Prostate gland (tissue), 2 donors: ENCODE measurements at regions not wholly inside any gene's neighbourhood (a gene's known extent, or its start where the extent isn't known, plus 50 kb on each side); places are given as distances from the start of the nearest gene placed in this dataset.

Source experiments
- DNase-seq: peaks from one replicate; pipeline ENCODE4 v3.0.0-alpha.2; 2019; ENCODE audit warnings: low spot score
- H3K27ac ChIP-seq, 2 donors: fragments of 200-600 bp; sonication (generic); 2 replicates each; pipeline ENCODE4 v1.5.1; 2017 to 2019
- H3K27me3 ChIP-seq: fragments of 200-600 bp; sonication (generic); replicated peaks from 2 replicates; pipeline ENCODE4 v1.5.1; 2019; ENCODE audit not compliant: insufficient read depth
- H3K36me3 ChIP-seq, 2 donors: fragments of 200-600 bp; sonication (generic); 1 replicate in 1 of 2; 2 replicates in 1 of 2; pipeline versions ENCODE4 v1.5.1 to v1.8.1; 2017 to 2019
- H3K4me1 ChIP-seq: fragments of 200-600 bp; sonication (generic); replicated peaks from 2 replicates; pipeline ENCODE4 v1.5.1; 2019
- H3K4me3 ChIP-seq, 2 donors: fragments of 200-600 bp; sonication (generic); 2 replicates each; pipeline ENCODE4 v1.5.1; 2017 to 2019
- H3K9me3 ChIP-seq: fragments of 200-600 bp; sonication (generic); 2 replicates; pipeline ENCODE4 v1.5.1; 2017
- POLR2A ChIP-seq: fragments of 450-650 bp; IDR thresholded peaks from one replicate; pipeline ENCODE4 v1.6.1; 2016; ENCODE audit warnings: antibody characterized with exemption, mild to moderate bottlenecking
- POLR2AphosphoS5 ChIP-seq: sonication (generic); formaldehyde crosslinking; IDR thresholded peaks from one replicate; pipeline ENCODE4 v1.6.1; 2017; ENCODE audit warnings: antibody characterized with exemption
- WGBS: methylation state at CpG from one replicate; pipeline ENCODE4 v1.1.5; 2018; 5-methylcytosine and 5-hydroxymethylcytosine counted together
- intact Hi-C: fragments of 100-400 bp; cut with DNase I; formaldehyde crosslinking; loops from one replicate; pipeline ENCODE4 v1.14.2; 2022
- TF ChIP-seq, protein P1 (sequence below), 4 experiments: fragments of 200-600 bp in 2 of 4; fragments of 450-650 bp in 2 of 4; sonication (generic) in 2 of 4; IDR thresholded peaks; 1 replicate in 3 of 4; 2 replicates in 1 of 4; pipeline ENCODE4 v1.5.1; 2016 to 2019; ENCODE audit warnings: antibody characterized with exemption in 4 of 4, mild to moderate bottlenecking in 2 of 4, moderate library complexity in 2 of 4

DNA sequence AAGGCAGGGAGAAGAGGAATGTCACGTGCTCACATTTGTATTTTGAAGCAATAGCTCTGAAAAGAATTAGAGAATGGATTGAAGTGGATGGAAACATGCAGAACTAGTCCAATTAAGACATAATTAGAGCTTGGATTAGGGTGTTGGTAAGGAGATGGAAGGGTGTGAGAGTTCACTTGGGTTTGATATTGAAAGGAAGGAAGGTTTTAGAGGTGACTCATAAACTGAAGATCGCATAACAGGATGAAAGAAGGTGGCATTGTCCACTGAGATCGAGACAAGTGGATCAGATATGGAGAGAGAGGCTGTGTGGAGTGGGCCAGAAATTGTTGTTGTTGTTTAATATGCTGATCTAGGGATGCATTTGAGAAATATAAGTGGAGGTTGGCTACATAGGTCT, 244.0 kb upstream of the SMIM31 start:
- H3K9me3 ChIP-seq = no peaks in the 10 kb centered on the region
- no peak overlapping the region for H3K27ac ChIP-seq
- WGBS = 47% methylated on average over 3 of the region's 3 CpGs
- intact Hi-C loops = no loop called here
- no peaks in the 10 kb centered on the region for H3K36me3 ChIP-seq
- no peaks in the 10 kb centered on the region for H3K27me3 ChIP-seq
- DNase-seq = no peak
- no peaks in the 10 kb centered on the region for H3K4me1 ChIP-seq
- TF ChIP-seq, protein P1, sequence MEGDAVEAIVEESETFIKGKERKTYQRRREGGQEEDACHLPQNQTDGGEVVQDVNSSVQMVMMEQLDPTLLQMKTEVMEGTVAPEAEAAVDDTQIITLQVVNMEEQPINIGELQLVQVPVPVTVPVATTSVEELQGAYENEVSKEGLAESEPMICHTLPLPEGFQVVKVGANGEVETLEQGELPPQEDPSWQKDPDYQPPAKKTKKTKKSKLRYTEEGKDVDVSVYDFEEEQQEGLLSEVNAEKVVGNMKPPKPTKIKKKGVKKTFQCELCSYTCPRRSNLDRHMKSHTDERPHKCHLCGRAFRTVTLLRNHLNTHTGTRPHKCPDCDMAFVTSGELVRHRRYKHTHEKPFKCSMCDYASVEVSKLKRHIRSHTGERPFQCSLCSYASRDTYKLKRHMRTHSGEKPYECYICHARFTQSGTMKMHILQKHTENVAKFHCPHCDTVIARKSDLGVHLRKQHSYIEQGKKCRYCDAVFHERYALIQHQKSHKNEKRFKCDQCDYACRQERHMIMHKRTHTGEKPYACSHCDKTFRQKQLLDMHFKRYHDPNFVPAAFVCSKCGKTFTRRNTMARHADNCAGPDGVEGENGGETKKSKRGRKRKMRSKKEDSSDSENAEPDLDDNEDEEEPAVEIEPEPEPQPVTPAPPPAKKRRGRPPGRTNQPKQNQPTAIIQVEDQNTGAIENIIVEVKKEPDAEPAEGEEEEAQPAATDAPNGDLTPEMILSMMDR (IDR thresholded peaks at IDR 0.05) = no peak
- TF ChIP-seq POLR2A (no peak), POLR2AphosphoS5 (no peak)
- no peak overlapping the region for H3K4me3 ChIP-seq

DNA sequence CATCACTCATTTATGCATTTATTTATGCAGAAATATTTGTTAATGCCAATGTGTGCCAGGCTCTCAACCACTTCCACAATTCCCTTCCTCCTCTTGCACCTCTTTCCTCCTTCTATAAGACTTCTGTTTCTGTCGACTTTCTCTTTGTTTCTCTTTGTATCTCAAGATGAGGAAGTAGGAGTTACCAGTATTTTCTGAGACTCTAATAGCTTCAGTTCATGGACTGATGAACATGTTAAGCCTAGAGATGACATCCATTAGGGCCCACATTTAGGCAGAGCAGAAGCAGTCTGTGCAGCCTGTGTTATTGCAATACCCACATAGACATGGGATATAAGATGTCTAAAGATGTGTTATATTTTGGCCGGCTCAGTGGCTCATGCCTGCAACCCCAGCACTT, 241.8 kb upstream of the SMIM31 start:
- TF ChIP-seq, protein P1 (IDR thresholded peaks at IDR 0.05) = no peak
- TF ChIP-seq POLR2A (no peak), POLR2AphosphoS5 (no peak)
- Histone ChIP-seq H3K27me3 (no peaks in the 10 kb centered on the region), H3K4me3 (no peak overlapping the region), H3K36me3 (no peaks in the 10 kb centered on the region), H3K9me3 (no peaks in the 10 kb centered on the region), H3K4me1 (no peaks in the 10 kb centered on the region), H3K27ac (no peak overlapping the region)
- DNase-seq = no peak
- intact Hi-C loops = no loop called here
- 89% methylated on average over 2 of the region's 2 CpGs for WGBS

DNA sequence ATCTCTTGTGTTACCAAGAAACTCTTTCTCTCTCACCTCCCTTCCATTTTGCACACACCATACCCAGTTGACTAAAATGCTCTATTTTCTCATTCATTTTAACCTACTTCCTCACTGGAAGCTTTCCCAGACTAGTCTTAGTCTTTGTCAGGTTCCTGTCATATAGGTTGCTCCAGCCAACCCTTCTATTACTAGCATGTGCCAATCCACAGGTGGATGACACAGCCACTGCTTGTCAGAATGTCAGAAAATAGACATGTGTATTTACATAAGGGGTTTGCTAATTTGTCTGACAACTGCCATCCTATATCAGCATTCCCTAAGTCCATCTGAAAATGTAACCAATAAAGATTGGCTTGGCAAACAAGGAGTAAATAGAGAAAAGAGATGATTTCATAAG, 239.2 kb upstream of the SMIM31 start:
- intact Hi-C loops = no loop called here
- H3K36me3 ChIP-seq = no peaks in the 10 kb centered on the region
- H3K4me3 ChIP-seq = no peak overlapping the region
- H3K27ac ChIP-seq = no peak overlapping the region
- H3K4me1 ChIP-seq = no peaks in the 10 kb centered on the region
- H3K27me3 ChIP-seq = no peaks in the 10 kb centered on the region
- TF ChIP-seq POLR2A (no peak), POLR2AphosphoS5 (no peak)
- TF ChIP-seq, protein P1 (IDR thresholded peaks at IDR 0.05) = no peak
- H3K9me3 ChIP-seq = no peaks in the 10 kb centered on the region
- DNase-seq = no peak

DNA sequence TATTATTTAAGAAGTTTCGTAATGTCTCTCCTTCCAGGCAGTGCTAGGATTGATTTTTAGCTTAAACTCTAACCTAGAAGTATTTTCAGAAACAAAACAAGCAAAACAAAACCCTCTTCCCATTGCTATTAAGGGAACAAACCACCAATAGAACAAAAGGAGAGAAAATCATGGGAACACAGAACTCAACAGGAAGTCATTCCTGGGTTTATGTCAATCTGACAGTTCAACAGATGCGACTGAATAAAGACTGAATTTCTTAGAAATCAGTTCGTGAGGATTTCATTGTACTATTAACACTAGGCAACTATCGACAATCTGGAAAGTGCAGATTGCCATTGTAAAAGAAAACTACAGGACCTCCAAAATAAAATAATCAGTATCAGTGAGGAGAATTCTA, 229.1 kb upstream of the SMIM31 start:
- DNase-seq = no peak
- intact Hi-C loops = no loop called here
- H3K9me3 ChIP-seq = no peaks in the 10 kb centered on the region
- WGBS = 77% methylated on average over 4 of the region's 4 CpGs
- H3K4me3 ChIP-seq = no peak overlapping the region
- TF ChIP-seq POLR2A (no peak), POLR2AphosphoS5 (no peak)
- TF ChIP-seq, protein P1 (IDR thresholded peaks at IDR 0.05) = no peak
- H3K4me1 ChIP-seq = no peaks in the 10 kb centered on the region
- no peak overlapping the region for H3K27ac ChIP-seq
- no peaks in the 10 kb centered on the region for H3K27me3 ChIP-seq
- H3K36me3 ChIP-seq = no peaks in the 10 kb centered on the region

DNA sequence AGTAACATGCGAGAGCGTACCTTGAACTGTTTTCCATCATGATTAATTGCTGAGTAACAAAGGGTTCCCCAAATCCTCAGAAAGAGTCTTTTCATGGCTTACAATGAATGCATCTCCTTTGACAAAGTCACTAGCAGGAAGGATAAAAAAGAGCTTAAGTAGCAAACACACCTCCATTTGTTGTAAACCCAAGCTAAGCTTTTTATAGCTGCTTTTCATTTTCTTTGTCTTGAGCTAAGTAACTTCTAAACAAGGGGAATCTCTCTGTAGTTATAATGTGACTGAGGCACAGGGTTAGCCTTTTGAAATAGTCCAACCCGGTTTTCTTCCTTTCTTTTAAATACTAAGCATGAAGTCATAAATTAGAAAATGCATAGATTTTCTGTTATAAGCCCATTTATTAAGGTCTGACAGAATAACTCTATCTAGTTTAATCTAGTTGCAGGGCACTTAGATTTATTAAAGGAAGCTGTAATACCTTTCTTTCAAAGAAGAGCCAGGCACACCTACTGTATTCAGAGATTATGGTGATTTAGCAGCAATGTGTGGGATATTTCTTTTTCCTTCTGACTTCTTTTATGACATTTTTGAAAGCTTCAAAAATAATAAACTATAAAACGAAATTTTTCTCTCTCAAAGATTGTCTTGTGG, 226.9 kb upstream of the SMIM31 start:
- Histone ChIP-seq H3K36me3 (no peaks in the 10 kb centered on the region), H3K27ac (no peak overlapping the region), H3K9me3 (no peaks in the 10 kb centered on the region), H3K27me3 (no peaks in the 10 kb centered on the region), H3K4me3 (no peak overlapping the region), H3K4me1 (no peaks in the 10 kb centered on the region)
- no peak for DNase-seq
- WGBS = 41% methylated on average over 4 of the region's 4 CpGs
- no peak for TF ChIP-seq POLR2A
- no peak for TF ChIP-seq POLR2AphosphoS5
- TF ChIP-seq, protein P1 (IDR thresholded peaks at IDR 0.05) = no peak
- intact Hi-C loops = no loop called here
